ENCODE measurements at regions not wholly inside any gene's neighbourhood (a gene's known extent, or its start where the extent isn't known, plus 50 kb on each side); places are given as distances from the start of the nearest gene placed in this dataset.

GRCh38 chr5:30831605-30832004 lies 361.9 kb upstream of the CDH6 start:
- no peak overlapping the region for H3K27ac ChIP-seq (ENCODE audit: insufficient read depth, low read length)
- no peak for TF ChIP-seq EZH2 (IDR thresholded peaks at IDR 0.05; ENCODE audit: low read length, missing control alignments)
- no peak for TF ChIP-seq CTCF (conservative IDR thresholded peaks at IDR 0.05 in 1 of 2, IDR thresholded peaks at IDR 0.05 in 1 of 2; ENCODE audit: low read depth in 1 of 2, low read length in 2 of 2)
- no peaks in the 10 kb centered on the region for H3K36me3 ChIP-seq (ENCODE audit: control insufficient read depth, insufficient read depth, low read length)
- no peaks in the 10 kb centered on the region for H3K9me3 ChIP-seq (ENCODE audit: control insufficient read depth, insufficient read depth, low read depth, low read length)
- no peaks in the 10 kb centered on the region for H3K27me3 ChIP-seq (ENCODE audit: control insufficient read depth, insufficient read depth, low read length)
- no peak overlapping the region for H2AFZ ChIP-seq (ENCODE audit: low read length)
- no peak overlapping the region for H3K9ac ChIP-seq (ENCODE audit: insufficient read depth, low read length)
- no peaks in the 10 kb centered on the region for H4K20me1 ChIP-seq (ENCODE audit: control insufficient read depth, extremely low read depth, insufficient read depth, low read length)
- no peak overlapping the region for H3K4me3 ChIP-seq (replicated peaks in 1 of 4; ENCODE audit: control extremely low read depth in 1 of 4, insufficient read depth in 1 of 4, low read depth in 3 of 4, low read length in 4 of 4)
- H3K79me2 ChIP-seq (ENCODE audit: control insufficient read depth, insufficient read depth, low read length): no peaks in the 10 kb centered on the region
- no peak for DNase-seq (ENCODE audit: low read depth in 2 of 2)
- no peak overlapping the region for H3K4me2 ChIP-seq (ENCODE audit: extremely low read depth, insufficient read depth, low read length)
- no peaks in the 10 kb centered on the region for H3K4me1 ChIP-seq (ENCODE audit: control insufficient read depth, extremely low read depth, insufficient read depth, low read length)

GRCh38 chr5:30831123-30831522 lies 362.4 kb upstream of the CDH6 start:
- H3K9ac ChIP-seq (ENCODE audit: insufficient read depth, low read length): no peak overlapping the region
- H3K4me3 ChIP-seq (replicated peaks in 1 of 4; ENCODE audit: control extremely low read depth in 1 of 4, insufficient read depth in 1 of 4, low read depth in 3 of 4, low read length in 4 of 4): no peak overlapping the region
- H3K4me2 ChIP-seq (ENCODE audit: extremely low read depth, insufficient read depth, low read length): no peak overlapping the region
- H3K9me3 ChIP-seq (ENCODE audit: control insufficient read depth, insufficient read depth, low read depth, low read length): no peaks in the 10 kb centered on the region
- H2AFZ ChIP-seq (ENCODE audit: low read length): no peak overlapping the region
- no peak overlapping the region for H3K27ac ChIP-seq (ENCODE audit: insufficient read depth, low read length)
- H3K27me3 ChIP-seq (ENCODE audit: control insufficient read depth, insufficient read depth, low read length): no peaks in the 10 kb centered on the region
- TF ChIP-seq EZH2 (IDR thresholded peaks at IDR 0.05; ENCODE audit: low read length, missing control alignments) (no peak), CTCF (conservative IDR thresholded peaks at IDR 0.05 in 1 of 2, IDR thresholded peaks at IDR 0.05 in 1 of 2; ENCODE audit: low read depth in 1 of 2, low read length in 2 of 2) (no peak)
- no peaks in the 10 kb centered on the region for H4K20me1 ChIP-seq (ENCODE audit: control insufficient read depth, extremely low read depth, insufficient read depth, low read length)
- no peaks in the 10 kb centered on the region for H3K36me3 ChIP-seq (ENCODE audit: control insufficient read depth, insufficient read depth, low read length)
- no peaks in the 10 kb centered on the region for H3K79me2 ChIP-seq (ENCODE audit: control insufficient read depth, insufficient read depth, low read length)
- no peak for DNase-seq (ENCODE audit: low read depth in 2 of 2)
- no peaks in the 10 kb centered on the region for H3K4me1 ChIP-seq (ENCODE audit: control insufficient read depth, extremely low read depth, insufficient read depth, low read length)

- TF ChIP-seq CTCF (conservative IDR thresholded peaks at IDR 0.05 in 1 of 2, IDR thresholded peaks at IDR 0.05 in 1 of 2; ENCODE audit: low read depth in 1 of 2, low read length in 2 of 2) (no peak), EZH2 (IDR thresholded peaks at IDR 0.05; ENCODE audit: low read length, missing control alignments) (no peak)
- H3K36me3 ChIP-seq (ENCODE audit: control insufficient read depth, insufficient read depth, low read length): no peaks in the 10 kb centered on the region
- no peak for DNase-seq (ENCODE audit: low read depth in 2 of 2)
Measured at GRCh38 chr5:30811298-30811697, 382.2 kb upstream of the CDH6 start.

More at GRCh38 chr5:30811298-30811697, 382.2 kb upstream of the CDH6 start:
- Histone ChIP-seq H4K20me1 (ENCODE audit: control insufficient read depth, extremely low read depth, insufficient read depth, low read length) (no peaks in the 10 kb centered on the region), H3K4me1 (ENCODE audit: control insufficient read depth, extremely low read depth, insufficient read depth, low read length) (no peaks in the 10 kb centered on the region), H3K9me3 (ENCODE audit: control insufficient read depth, insufficient read depth, low read depth, low read length) (no peaks in the 10 kb centered on the region), H3K27me3 (ENCODE audit: control insufficient read depth, insufficient read depth, low read length) (no peaks in the 10 kb centered on the region), H2AFZ (ENCODE audit: low read length) (no peak overlapping the region), H3K4me3 (replicated peaks in 1 of 4; ENCODE audit: control extremely low read depth in 1 of 4, insufficient read depth in 1 of 4, low read depth in 3 of 4, low read length in 4 of 4) (no peak overlapping the region), H3K4me2 (ENCODE audit: extremely low read depth, insufficient read depth, low read length) (no peak overlapping the region), H3K9ac (ENCODE audit: insufficient read depth, low read length) (no peak overlapping the region), H3K79me2 (ENCODE audit: control insufficient read depth, insufficient read depth, low read length) (no peaks in the 10 kb centered on the region), H3K27ac (ENCODE audit: insufficient read depth, low read length) (no peak overlapping the region)

Measured in fibroblast of lung (primary cell).